ENCODE measurements at regions not wholly inside any gene's neighbourhood (a gene's known extent, or its start where the extent isn't known, plus 50 kb on each side); places are given as distances from the start of the nearest gene placed in this dataset.

GRCh38 chr5:154118385-154118784 is 72.1 kb upstream of the GALNT10 start:
- H3K27me3 ChIP-seq: no peaks in the 10 kb centered on the region
- no peak overlapping the region for H3K4me3 ChIP-seq (replicated peaks in 1 of 3)
- 48 to 52% methylated on average over 2 of the region's 2 CpGs for WGBS, 2 donors
- H3K4me1 ChIP-seq: peaks cover 9 to 18% of the 10 kb centered on the region in 2 donors
- TF ChIP-seq POLR2A (IDR thresholded peaks at IDR 0.05) (no peak), CTCF (IDR thresholded peaks at IDR 0.05) (no peak)
- intact Hi-C loops (cut with DNase I): no loop called here
- H3K9me3 ChIP-seq: no peaks in the 10 kb centered on the region
- no peak for DNase-seq
- no peaks in the 10 kb centered on the region for H3K36me3 ChIP-seq
- H3K27ac ChIP-seq: peak overlapping the region; percentile 42 to 52 (median 50)

GRCh38 chr5:154118893-154119336 is 71.6 kb upstream of the GALNT10 start:
- Histone ChIP-seq H3K27me3 (no peaks in the 10 kb centered on the region), H3K9me3 (no peaks in the 10 kb centered on the region), H3K36me3 (no peaks in the 10 kb centered on the region), H3K4me3 (replicated peaks in 1 of 3) (no peak overlapping the region), H3K4me1 (peaks cover 9 to 18% of the 10 kb centered on the region in 2 donors), H3K27ac (peak overlapping the region; percentile 6 to 52 (median 49))
- intact Hi-C loops (cut with DNase I): no loop called here
- WGBS, 2 donors: 57% methylated on average over 4 of the region's 4 CpGs
- peak; percentile 85 to 90 for DNase-seq
- TF ChIP-seq CTCF (IDR thresholded peaks at IDR 0.05) (peak in 3 of 6 experiments; percentile 14 to 20 (median 17)), POLR2A (IDR thresholded peaks at IDR 0.05) (no peak)

- no peak for TF ChIP-seq POLR2A (IDR thresholded peaks at IDR 0.05)
- TF ChIP-seq CTCF (IDR thresholded peaks at IDR 0.05): no peak
- Histone ChIP-seq H3K4me1 (no peaks in the 10 kb centered on the region), H3K36me3 (no peaks in the 10 kb centered on the region), H3K27ac (no peak overlapping the region), H3K9me3 (no peaks in the 10 kb centered on the region), H3K4me3 (replicated peaks in 1 of 3) (no peak overlapping the region), H3K27me3 (no peaks in the 10 kb centered on the region)
- intact Hi-C loops (cut with DNase I): no loop called here
- no peak for DNase-seq
- WGBS, 2 donors: 97 to 98% methylated on average over 3 of the region's 3 CpGs
Observed at GRCh38 chr5:154129013-154129412, 61.5 kb upstream of the GALNT10 start.

GRCh38 chr5:154129921-154130320 is 60.6 kb upstream of the GALNT10 start:
- WGBS, 2 donors: 91 to 100% methylated on average over 1 of the region's 1 CpG
- Histone ChIP-seq H3K4me1 (no peaks in the 10 kb centered on the region), H3K27ac (no peak overlapping the region), H3K36me3 (no peaks in the 10 kb centered on the region), H3K27me3 (no peaks in the 10 kb centered on the region), H3K4me3 (replicated peaks in 1 of 3) (no peak overlapping the region), H3K9me3 (no peaks in the 10 kb centered on the region)
- TF ChIP-seq CTCF (IDR thresholded peaks at IDR 0.05) (no peak), POLR2A (IDR thresholded peaks at IDR 0.05) (no peak)
- intact Hi-C loops (cut with DNase I): no loop called here
- no peak for DNase-seq

- Histone ChIP-seq H3K4me1 (no peaks in the 10 kb centered on the region), H3K4me3 (replicated peaks in 1 of 3) (no peak overlapping the region), H3K27me3 (no peaks in the 10 kb centered on the region), H3K9me3 (no peaks in the 10 kb centered on the region), H3K27ac (no peak overlapping the region), H3K36me3 (no peaks in the 10 kb centered on the region)
- no peak for TF ChIP-seq CTCF (IDR thresholded peaks at IDR 0.05)
- no peak for TF ChIP-seq POLR2A (IDR thresholded peaks at IDR 0.05)
- DNase-seq: no peak
- intact Hi-C loops (cut with DNase I): no loop called here
- 83 to 84% methylated on average over 5 of the region's 5 CpGs for WGBS, 2 donors
Observed at GRCh38 chr5:154131817-154132216, 58.7 kb upstream of the GALNT10 start.
